Stimulated activated CD4-positive, alpha-beta T cell treated with anti-CD3 and anti-CD28 coated beads, TNF-alpha, amount 100 ng/mL, for 1 hour (primary cell): ENCODE measurements at regions not wholly inside any gene's neighbourhood (a gene's known extent, or its start where the extent isn't known, plus 50 kb on each side); places are given as distances from the start of the nearest gene placed in this dataset.
A peak's percentile ranks its signal among the peaks of the same experiment; 100 is the strongest.

Experiments
- DNase-seq, 3 donors: peaks; one replicate each; pipeline ENCODE4 v3.0.0-alpha.2; 2020; ENCODE audit warnings: low read depth in 3 of 3, low spot score in 1 of 3

GRCh38 chr13:73765651-73766384, 368.4 kb downstream of the KLF12 start:
- DNase-seq, result peak; percentile 27 to 75 (median 67)

- DNase-seq, result no peak
These were observed 374.8 kb downstream of the KLF12 start for GRCh38 chr13:73759434-73759833.

GRCh38 chr13:73757481-73758233, 376.5 kb downstream of the KLF12 start:
- DNase-seq, result no peak

- no peak for DNase-seq
These were observed 379.4 kb downstream of the KLF12 start for GRCh38 chr13:73754727-73755292.

GRCh38 chr13:73754241-73754640, 380.0 kb downstream of the KLF12 start:
- DNase-seq, result no peak

- no peak for DNase-seq
These were observed 382.9 kb downstream of the KLF12 start for GRCh38 chr13:73751290-73751689.

GRCh38 chr13:73748404-73748803, 385.8 kb downstream of the KLF12 start:
- no peak for DNase-seq

GRCh38 chr13:73745190-73745589, 389.0 kb downstream of the KLF12 start:
- DNase-seq, result no peak

- DNase-seq, result no peak
These were observed 391.2 kb downstream of the KLF12 start for GRCh38 chr13:73742982-73743381.

- DNase-seq, result no peak
These were observed 392.5 kb downstream of the KLF12 start for GRCh38 chr13:73741742-73742141.

GRCh38 chr13:73741111-73741510, 393.1 kb downstream of the KLF12 start:
- DNase-seq, result no peak

- no peak for DNase-seq
These were observed 393.5 kb downstream of the KLF12 start for GRCh38 chr13:73740666-73741065.

GRCh38 chr13:73739394-73739793, 394.8 kb downstream of the KLF12 start:
- no peak for DNase-seq

GRCh38 chr13:73738626-73739025, 395.6 kb downstream of the KLF12 start:
- DNase-seq, result no peak

- DNase-seq, result no peak
These were observed 397.0 kb downstream of the KLF12 start for GRCh38 chr13:73737214-73737613.

GRCh38 chr13:73733706-73734105, 400.5 kb downstream of the KLF12 start:
- DNase-seq, result no peak

GRCh38 chr13:73732350-73732749, 401.9 kb downstream of the KLF12 start:
- no peak for DNase-seq

- no peak for DNase-seq
These were observed 402.6 kb downstream of the KLF12 start for GRCh38 chr13:73731564-73731963.

- DNase-seq, result no peak
These were observed 404.2 kb downstream of the KLF12 start for GRCh38 chr13:73730014-73730413.

GRCh38 chr13:73729046-73729445, 405.2 kb downstream of the KLF12 start:
- DNase-seq, result no peak

- DNase-seq, result no peak
These were observed 412.1 kb downstream of the KLF12 start for GRCh38 chr13:73722120-73722519.

- DNase-seq, result no peak
These were observed 412.6 kb downstream of the KLF12 start for GRCh38 chr13:73721571-73721970.
